HEK293 (cell line): ENCODE measurements at regions not wholly inside any gene's neighbourhood (a gene's known extent, or its start where the extent isn't known, plus 50 kb on each side); places are given as distances from the start of the nearest gene placed in this dataset.

ENCODE experiments used
- CTCF ChIA-PET: fragments of 350-600 bp; formaldehyde crosslinking; extraction: SDS; loops from one replicate; lab custom pipeline; 2021; ENCODE audit warnings: antibody characterized with exemption; lab: Yijun Ruan, JAX
- POLR2A ChIA-PET: fragments of 300-600 bp; formaldehyde crosslinking; extraction: SDS; loops from one replicate; lab custom pipeline; 2020; ENCODE audit warnings: antibody characterized with exemption, inconsistent platforms; lab: Yijun Ruan, JAX
- H3K27ac ChIP-seq: fragments of 200-500 bp; sonication (Bioruptor generic); 2 replicates; pipeline ENCODE4 v1.5.1; 2014; ENCODE audit warnings: low read depth, low read length, control low read depth, inconsistent platforms; ENCODE audit errors: extremely low read depth
- H3K36me3 ChIP-seq, 2 experiments: fragments of 200-500 bp in 1 of 2; sonication (Bioruptor generic) in 1 of 2; 1 replicate in 1 of 2; 2 replicates in 1 of 2; pipeline ENCODE4 v1.5.1; 2014 to 2017; ENCODE audit warnings: inconsistent platforms in 2 of 2, low read length in 2 of 2; ENCODE audit not compliant: control insufficient read depth in 2 of 2, insufficient read depth in 1 of 2
- H3K4me1 ChIP-seq: fragments of 200-500 bp; sonication (Bioruptor generic); 2 replicates; pipeline ENCODE4 v1.5.1; 2014; ENCODE audit warnings: mild to moderate bottlenecking, low read length, inconsistent platforms; ENCODE audit not compliant: control insufficient read depth, insufficient read depth
- H3K4me3 ChIP-seq: 2 replicates; pipeline ENCODE4 v1.5.1; 2011; ENCODE audit warnings: low read depth, mild to moderate bottlenecking, control low read depth, low read length, moderate library complexity
- H3K9me3 ChIP-seq: fragments of 200-500 bp; sonication (Bioruptor generic); 2 replicates; pipeline ENCODE4 v1.5.1; 2014; ENCODE audit warnings: low read depth, low read length, inconsistent platforms; ENCODE audit not compliant: control insufficient read depth, insufficient read depth
- AEBP2 ChIP-seq: fragments of 450-650 bp; formaldehyde crosslinking; IDR thresholded peaks from 2 replicates; pipeline ENCODE4 v1.5.1; 2016; ENCODE audit warnings: missing biosample characterization, missing genetic modification characterization, borderline replicate concordance
- IKZF3 ChIP-seq: fragments of 450-650 bp; IDR thresholded peaks from 2 replicates; pipeline ENCODE4 v1.5.0; 2018; ENCODE audit warnings: missing biosample characterization, mild to moderate bottlenecking, missing genetic modification characterization, moderate library complexity
- SCRT2 ChIP-seq: fragments of 450-650 bp; formaldehyde crosslinking; IDR thresholded peaks from 2 replicates; pipeline ENCODE4 v1.5.1; 2016; ENCODE audit warnings: missing biosample characterization, missing genetic modification characterization
- SETDB1 ChIP-seq: IDR thresholded peaks from one replicate; pipeline ENCODE4 v1.6.1; 2017; ENCODE audit warnings: mild to moderate bottlenecking, low read length, moderate library complexity, mixed read lengths; ENCODE audit not compliant: insufficient read length
- TRIM28 ChIP-seq: IDR thresholded peaks from 2 replicates; pipeline ENCODE4 v1.6.1; 2011; ENCODE audit warnings: low read length, control low read depth, borderline replicate concordance
- YY1 ChIP-seq: fragments of 450-650 bp; formaldehyde crosslinking; IDR thresholded peaks from 2 replicates; pipeline ENCODE4 v1.5.1; 2018; ENCODE audit warnings: missing biosample characterization, missing genetic modification characterization
- ZBTB21 ChIP-seq: fragments of 450-650 bp; formaldehyde crosslinking; IDR thresholded peaks from 2 replicates; pipeline ENCODE4 v1.5.1; 2017; ENCODE audit warnings: missing biosample characterization, missing genetic modification characterization
- ZNF10 ChIP-seq: fragments of 450-650 bp; formaldehyde crosslinking; IDR thresholded peaks from 2 replicates; pipeline ENCODE4 v1.5.1; 2017; ENCODE audit warnings: missing biosample characterization, missing genetic modification characterization
- ZNF174 ChIP-seq: fragments of 450-650 bp; formaldehyde crosslinking; IDR thresholded peaks from 2 replicates; pipeline ENCODE4 v1.5.0; 2017; ENCODE audit warnings: missing biosample characterization, mild to moderate bottlenecking, missing genetic modification characterization
- ZNF202 ChIP-seq: fragments of 450-650 bp; formaldehyde crosslinking; IDR thresholded peaks from 2 replicates; pipeline ENCODE4 v1.5.1; 2016; ENCODE audit warnings: missing biosample characterization, missing genetic modification characterization, borderline replicate concordance
- ZNF274 ChIP-seq, 2 experiments: fragments of 200-500 bp in 1 of 2; fragments of 450-650 bp in 1 of 2; sonication (Bioruptor generic) in 1 of 2; formaldehyde crosslinking in 1 of 2; IDR thresholded peaks; 2 replicates each; pipeline versions ENCODE4 v1.5.1 to v1.6.1; 2014 to 2016; ENCODE audit warnings: borderline replicate concordance in 1 of 2, inconsistent platforms in 1 of 2, low read length in 1 of 2, missing biosample characterization in 1 of 2, missing genetic modification characterization in 1 of 2
- ZNF280C ChIP-seq: fragments of 450-650 bp; formaldehyde crosslinking; IDR thresholded peaks from 2 replicates; pipeline ENCODE4 v1.5.1; 2016; ENCODE audit warnings: missing biosample characterization, missing genetic modification characterization
- ZNF311 ChIP-seq: fragments of 450-650 bp; formaldehyde crosslinking; IDR thresholded peaks from 2 replicates; pipeline ENCODE4 v1.5.1; 2017; ENCODE audit warnings: missing biosample characterization, missing genetic modification characterization, borderline replicate concordance
- ZNF354C ChIP-seq: fragments of 450-650 bp; formaldehyde crosslinking; IDR thresholded peaks from 2 replicates; pipeline ENCODE4 v1.5.1; 2016; ENCODE audit warnings: missing biosample characterization, missing genetic modification characterization, low read depth, borderline replicate concordance
- ZNF37A ChIP-seq: fragments of 450-650 bp; IDR thresholded peaks from 2 replicates; pipeline ENCODE4 v1.5.1; 2018; ENCODE audit warnings: missing biosample characterization, missing genetic modification characterization
- ZNF394 ChIP-seq: fragments of 450-650 bp; formaldehyde crosslinking; IDR thresholded peaks from 2 replicates; pipeline ENCODE4 v1.5.1; 2016; ENCODE audit warnings: missing biosample characterization, missing genetic modification characterization, mild to moderate bottlenecking, moderate library complexity, borderline replicate concordance
- ZNF404 ChIP-seq: fragments of 450-650 bp; formaldehyde crosslinking; IDR thresholded peaks from 2 replicates; pipeline ENCODE4 v1.5.1; 2017; ENCODE audit warnings: missing biosample characterization, missing genetic modification characterization
- ZNF48 ChIP-seq: fragments of 450-650 bp; formaldehyde crosslinking; IDR thresholded peaks from 2 replicates; pipeline ENCODE4 v1.5.1; 2016; ENCODE audit warnings: missing biosample characterization, missing genetic modification characterization
- ZNF560 ChIP-seq: fragments of 450-650 bp; formaldehyde crosslinking; IDR thresholded peaks from 2 replicates; pipeline ENCODE4 v1.5.1; 2017; ENCODE audit warnings: missing biosample characterization, missing genetic modification characterization, borderline replicate concordance
- ZNF621 ChIP-seq: fragments of 450-650 bp; formaldehyde crosslinking; IDR thresholded peaks from 2 replicates; pipeline ENCODE4 v1.5.1; 2017; ENCODE audit warnings: missing biosample characterization, missing genetic modification characterization
- ZNF626 ChIP-seq: fragments of 450-650 bp; sonication (Bioruptor Pico); formaldehyde crosslinking; IDR thresholded peaks from 2 replicates; pipeline ENCODE4 v1.5.1; 2018; ENCODE audit warnings: missing biosample characterization, missing genetic modification characterization, inconsistent platforms
- ZNF658 ChIP-seq: fragments of 450-650 bp; formaldehyde crosslinking; IDR thresholded peaks from 2 replicates; pipeline ENCODE4; 2016; ENCODE audit warnings: missing biosample characterization, missing genetic modification characterization
- ZNF677 ChIP-seq: fragments of 450-650 bp; IDR thresholded peaks from 2 replicates; pipeline ENCODE4 v1.5.0; 2018; ENCODE audit warnings: missing biosample characterization, mild to moderate bottlenecking, missing genetic modification characterization, moderate library complexity
- ZNF792 ChIP-seq: fragments of 450-650 bp; formaldehyde crosslinking; IDR thresholded peaks from 2 replicates; pipeline ENCODE4 v1.5.1; 2016; ENCODE audit warnings: missing biosample characterization, missing genetic modification characterization
- ZNF830 ChIP-seq: fragments of 450-650 bp; IDR thresholded peaks from 2 replicates; pipeline ENCODE4 v1.5.0; 2018; ENCODE audit warnings: missing biosample characterization, missing genetic modification characterization, low read depth, mild to moderate bottlenecking, moderate library complexity
- ZXDB ChIP-seq: fragments of 450-650 bp; formaldehyde crosslinking; IDR thresholded peaks from 2 replicates; pipeline ENCODE4 v1.5.1; 2016; ENCODE audit warnings: missing biosample characterization, missing genetic modification characterization
- TF ChIP-seq, protein P1 (sequence below): fragments of 450-650 bp; formaldehyde crosslinking; conservative IDR thresholded peaks from 2 replicates; pipeline ENCODE4 v1.5.1; 2016; ENCODE audit warnings: low read depth, missing biosample characterization, missing genetic modification characterization

DNA sequence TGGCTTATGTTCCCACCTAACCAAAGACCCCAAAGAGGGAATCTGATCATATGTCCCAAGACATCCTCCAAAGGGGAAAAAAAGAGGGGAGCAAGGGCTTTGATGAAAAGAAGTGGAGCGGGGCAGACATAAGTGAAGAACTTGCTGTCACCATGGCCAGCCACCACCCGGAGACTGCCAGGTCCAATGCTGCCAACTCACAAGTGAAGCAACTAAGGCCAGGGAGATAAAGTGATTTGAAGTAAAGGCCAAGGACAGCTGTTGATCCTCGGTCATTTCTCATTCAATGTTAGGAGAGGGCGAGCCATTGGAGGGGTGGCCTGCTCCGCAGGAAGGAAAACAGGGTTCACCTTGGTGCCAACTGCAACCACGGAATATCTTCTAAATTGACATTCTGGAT lies 72.6 kb upstream of the C3orf80 start (continued):
- TF ChIP-seq YY1 (no peak), ZNF677 (tag by site-specific recombination) (no peak)

DNA sequence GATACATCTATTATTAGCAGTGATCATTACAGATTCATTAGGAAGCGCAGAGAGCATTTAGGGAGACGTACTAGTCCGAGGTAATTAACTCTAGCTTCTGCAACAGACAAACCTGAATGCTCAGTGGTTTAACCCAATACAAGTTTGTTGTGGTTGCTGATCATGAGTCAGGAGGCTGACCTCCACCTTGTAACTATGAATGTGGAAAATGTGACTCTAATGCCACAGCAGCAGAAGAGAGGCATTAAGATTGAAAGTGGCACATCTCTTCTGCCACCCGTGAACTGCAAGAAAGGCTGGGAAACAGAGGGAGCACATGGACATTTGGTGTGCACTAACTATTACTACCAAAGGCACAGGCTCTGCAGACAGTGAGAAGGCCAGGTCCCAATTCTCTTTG lies 71.2 kb upstream of the C3orf80 start:
- POLR2A ChIA-PET = no interaction called here
- CTCF ChIA-PET = interaction anchor here (2.3 kb wide), 1 partner anchor 9 kb away, joined by 13 read pairs; no protein-coding TSS in a partner anchor
- H3K4me3 ChIP-seq = no peak overlapping the region

DNA sequence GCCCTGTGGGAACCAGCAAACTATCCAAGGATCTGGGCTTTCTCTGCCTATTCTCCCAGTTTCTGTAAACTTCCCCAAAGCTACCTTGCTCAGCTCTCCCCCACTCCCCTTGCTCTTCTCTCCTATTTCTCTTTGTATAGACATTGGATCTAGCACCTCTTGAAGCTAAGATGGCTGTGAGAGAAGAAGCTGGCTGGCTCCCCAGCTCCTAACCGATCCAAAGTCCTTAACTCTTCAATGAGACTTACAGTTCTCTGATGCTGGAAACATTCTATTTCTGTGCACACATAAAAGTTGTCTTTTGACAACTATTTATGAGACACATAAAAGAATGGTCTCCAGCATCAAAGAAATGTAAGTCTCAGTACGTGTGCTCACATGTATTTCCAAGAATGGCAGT lies 70.6 kb upstream of the C3orf80 start:
- Histone ChIP-seq H3K36me3 (no peaks in the 10 kb centered on the region), H3K4me3 (no peak overlapping the region), H3K9me3 (no peaks in the 10 kb centered on the region), H3K27ac (no peak overlapping the region), H3K4me1 (no peaks in the 10 kb centered on the region)
- no peak for TF ChIP-seq IKZF3 (tag by site-specific recombination)
- no peak for TF ChIP-seq ZNF202 (tag by site-specific recombination)
- no peak for TF ChIP-seq ZNF10 (tag by site-specific recombination)
- TF ChIP-seq ZNF404 = no peak
- TF ChIP-seq ZNF677 (tag by site-specific recombination) = no peak
- TF ChIP-seq ZNF48 (tag by site-specific recombination) = no peak
- TF ChIP-seq ZBTB21 (tag by site-specific recombination) = no peak
- TF ChIP-seq ZNF280C (tag by site-specific recombination) = no peak
- TF ChIP-seq ZNF394 (tag by site-specific recombination) = no peak
- no peak for TF ChIP-seq SCRT2 (tag by site-specific recombination)
- no peak for TF ChIP-seq ZNF626
- TF ChIP-seq ZNF37A (tag by site-specific recombination) = no peak
- TF ChIP-seq ZNF560 (tag by site-specific recombination) = no peak
- TF ChIP-seq ZNF830 (tag by site-specific recombination) = no peak
- TF ChIP-seq AEBP2 (tag by site-specific recombination) = no peak
- no peak for TF ChIP-seq ZNF792
- no peak for TF ChIP-seq ZNF621 (tag by site-specific recombination)
- TF ChIP-seq ZNF311 (tag by site-specific recombination) = no peak
- ChIA-PET POLR2A (no interaction called here), CTCF (interaction anchor here (0.5 kb wide), 2 partner anchors 117 to 329 kb away, joined by 3 to 7 read pairs; no protein-coding TSS in a partner anchor)

More for the DNA sequence above, 71.2 kb upstream of the C3orf80 start:
- H3K9me3 ChIP-seq = no peaks in the 10 kb centered on the region
- no peaks in the 10 kb centered on the region for H3K36me3 ChIP-seq
- TF ChIP-seq, protein P1, sequence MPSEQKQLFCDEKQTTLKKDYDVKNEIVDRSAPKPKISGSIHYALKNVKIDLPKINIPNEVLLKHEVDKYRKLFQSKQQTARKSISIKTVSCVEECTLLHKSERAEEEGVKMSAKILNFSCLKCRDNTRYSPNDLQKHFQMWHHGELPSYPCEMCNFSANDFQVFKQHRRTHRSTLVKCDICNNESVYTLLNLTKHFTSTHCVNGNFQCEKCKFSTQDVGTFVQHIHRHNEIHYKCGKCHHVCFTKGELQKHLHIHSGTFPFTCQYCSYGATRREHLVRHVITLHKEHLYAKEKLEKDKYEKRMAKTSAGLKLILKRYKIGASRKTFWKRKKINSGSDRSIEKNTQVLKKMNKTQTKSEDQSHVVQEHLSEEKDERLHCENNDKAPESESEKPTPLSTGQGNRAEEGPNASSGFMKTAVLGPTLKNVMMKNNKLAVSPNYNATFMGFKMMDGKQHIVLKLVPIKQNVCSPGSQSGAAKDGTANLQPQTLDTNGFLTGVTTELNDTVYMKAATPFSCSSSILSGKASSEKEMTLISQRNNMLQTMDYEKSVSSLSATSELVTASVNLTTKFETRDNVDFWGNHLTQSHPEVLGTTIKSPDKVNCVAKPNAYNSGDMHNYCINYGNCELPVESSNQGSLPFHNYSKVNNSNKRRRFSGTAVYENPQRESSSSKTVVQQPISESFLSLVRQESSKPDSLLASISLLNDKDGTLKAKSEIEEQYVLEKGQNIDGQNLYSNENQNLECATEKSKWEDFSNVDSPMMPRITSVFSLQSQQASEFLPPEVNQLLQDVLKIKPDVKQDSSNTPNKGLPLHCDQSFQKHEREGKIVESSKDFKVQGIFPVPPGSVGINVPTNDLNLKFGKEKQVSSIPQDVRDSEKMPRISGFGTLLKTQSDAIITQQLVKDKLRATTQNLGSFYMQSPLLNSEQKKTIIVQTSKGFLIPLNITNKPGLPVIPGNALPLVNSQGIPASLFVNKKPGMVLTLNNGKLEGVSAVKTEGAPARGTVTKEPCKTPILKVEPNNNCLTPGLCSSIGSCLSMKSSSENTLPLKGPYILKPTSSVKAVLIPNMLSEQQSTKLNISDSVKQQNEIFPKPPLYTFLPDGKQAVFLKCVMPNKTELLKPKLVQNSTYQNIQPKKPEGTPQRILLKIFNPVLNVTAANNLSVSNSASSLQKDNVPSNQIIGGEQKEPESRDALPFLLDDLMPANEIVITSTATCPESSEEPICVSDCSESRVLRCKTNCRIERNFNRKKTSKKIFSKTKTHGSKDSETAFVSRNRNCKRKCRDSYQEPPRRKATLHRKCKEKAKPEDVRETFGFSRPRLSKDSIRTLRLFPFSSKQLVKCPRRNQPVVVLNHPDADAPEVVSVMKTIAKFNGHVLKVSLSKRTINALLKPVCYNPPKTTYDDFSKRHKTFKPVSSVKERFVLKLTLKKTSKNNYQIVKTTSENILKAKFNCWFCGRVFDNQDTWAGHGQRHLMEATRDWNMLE (tag by site-specific recombination) = no peak
- TF ChIP-seq ZNF174 (tag by site-specific recombination) (no peak), SETDB1 (no peak), ZNF658 (tag by site-specific recombination) (no peak), TRIM28 (no peak), ZXDB (tag by site-specific recombination) (no peak), ZNF354C (tag by site-specific recombination) (no peak), ZNF274 (IDR thresholded peaks at IDR 0.05; ENCODE audit: low read length) (no peak), ZNF274 (tag by site-specific recombination; IDR thresholded peaks at IDR 0.05; ENCODE audit: borderline replicate concordance) (no peak)
- H3K4me1 ChIP-seq = no peaks in the 10 kb centered on the region
- no peak overlapping the region for H3K27ac ChIP-seq
